Inflammatory macrophage (primary cell): ENCODE measurements at regions not wholly inside any gene's neighbourhood (a gene's known extent, or its start where the extent isn't known, plus 50 kb on each side); places are given as distances from the start of the nearest gene placed in this dataset.
"Not testable (repeated sequence)": the region's sequence is repeated elsewhere in the genome, so short reads cannot be mapped to it uniquely, and the experiment has no call there.

Experiments used
- DNase-seq, 2 donors: peaks; one replicate each; pipeline ENCODE4 v3.0.0-alpha.2; 2020 to 2022

GRCh38 chr6:103722683-103723082 is 1137.0 kb downstream of the HACE1 start:
- DNase-seq, result no peak

DNA sequence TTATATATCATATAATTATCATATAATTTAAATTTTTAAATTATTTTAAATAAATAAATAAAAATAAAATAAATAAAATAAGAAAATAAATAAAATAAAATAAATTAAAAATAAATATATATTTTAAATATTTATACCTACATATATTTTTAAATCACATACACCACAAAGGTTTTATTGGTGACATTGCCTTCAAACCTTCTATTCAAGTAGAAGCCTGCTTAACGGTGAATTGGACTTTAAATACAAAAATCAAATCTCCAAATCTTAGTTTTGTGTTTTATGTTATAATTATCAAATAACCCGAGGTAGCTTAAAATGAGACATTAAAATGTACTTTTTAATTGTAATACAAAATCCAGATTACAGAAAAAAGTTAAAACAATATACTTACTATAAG is 1137.8 kb downstream of the HACE1 start:
- no peak for DNase-seq

DNA sequence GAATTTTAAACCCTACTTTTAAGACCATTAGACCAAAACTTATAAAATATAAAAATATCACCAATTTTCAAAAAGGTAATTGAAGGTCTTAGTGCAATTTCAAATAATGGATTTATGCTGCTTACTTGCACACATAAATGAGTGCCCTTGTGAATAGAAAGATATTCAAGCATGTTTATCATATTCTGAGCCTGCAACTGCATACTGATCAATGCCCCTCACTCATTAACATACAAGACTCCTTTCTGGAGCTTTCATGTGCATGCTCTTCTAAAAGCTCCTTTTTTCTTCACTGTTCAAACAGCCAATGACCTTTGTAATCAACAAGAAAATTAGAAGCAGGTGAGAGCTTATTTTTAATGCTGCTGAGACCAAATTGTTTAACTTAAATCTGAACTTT is 1139.3 kb downstream of the HACE1 start:
- DNase-seq, result no peak

GRCh38 chr6:103719545-103719944 is 1140.2 kb downstream of the HACE1 start:
- no peak for DNase-seq

- DNase-seq, result no peak
Observed at GRCh38 chr6:103715269-103715668, 1144.5 kb downstream of the HACE1 start.

GRCh38 chr6:103709236-103709635 is 1150.5 kb downstream of the HACE1 start:
- not testable (repeated sequence) for DNase-seq

GRCh38 chr6:103707596-103708325 is 1152.0 kb downstream of the HACE1 start:
- no peak for DNase-seq

- DNase-seq, result no peak
Observed at GRCh38 chr6:103699769-103700168, 1160.0 kb downstream of the HACE1 start.

GRCh38 chr6:103687430-103687829 is 1172.3 kb downstream of the HACE1 start:
- DNase-seq, result no peak

- no peak for DNase-seq
Observed at GRCh38 chr6:103680116-103680515, 1179.6 kb downstream of the HACE1 start.

DNA sequence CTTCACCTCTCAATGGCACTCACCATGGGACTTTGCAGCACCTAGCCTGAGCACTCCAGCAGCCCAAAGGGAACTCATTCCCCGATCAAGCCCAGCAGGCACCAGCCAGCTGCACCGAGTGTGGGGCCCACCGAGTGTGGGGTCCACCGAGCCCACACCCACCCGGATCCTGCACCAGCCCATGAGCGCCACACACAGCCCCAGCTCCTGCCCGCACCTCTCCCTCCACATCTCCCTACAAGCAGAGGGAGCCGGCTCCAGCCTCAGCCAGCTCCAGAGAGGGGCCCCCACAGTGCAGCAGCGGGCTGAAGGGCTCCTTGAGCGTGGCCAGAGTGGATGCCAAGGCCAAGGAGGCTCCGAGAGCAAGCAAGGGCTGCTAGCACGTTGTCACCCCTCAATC is 1182.4 kb downstream of the HACE1 start:
- DNase-seq, result no peak

GRCh38 chr6:103675807-103676406 is 1183.8 kb downstream of the HACE1 start:
- DNase-seq, result no peak

GRCh38 chr6:103674790-103675189 is 1184.9 kb downstream of the HACE1 start:
- no peak for DNase-seq

GRCh38 chr6:103672169-103672568 is 1187.5 kb downstream of the HACE1 start:
- DNase-seq, result no peak

GRCh38 chr6:103629613-103630012 is 1230.1 kb downstream of the HACE1 start:
- no peak for DNase-seq

- DNase-seq, result no peak
Observed at GRCh38 chr6:103617642-103618041, 1242.1 kb downstream of the HACE1 start.

DNA sequence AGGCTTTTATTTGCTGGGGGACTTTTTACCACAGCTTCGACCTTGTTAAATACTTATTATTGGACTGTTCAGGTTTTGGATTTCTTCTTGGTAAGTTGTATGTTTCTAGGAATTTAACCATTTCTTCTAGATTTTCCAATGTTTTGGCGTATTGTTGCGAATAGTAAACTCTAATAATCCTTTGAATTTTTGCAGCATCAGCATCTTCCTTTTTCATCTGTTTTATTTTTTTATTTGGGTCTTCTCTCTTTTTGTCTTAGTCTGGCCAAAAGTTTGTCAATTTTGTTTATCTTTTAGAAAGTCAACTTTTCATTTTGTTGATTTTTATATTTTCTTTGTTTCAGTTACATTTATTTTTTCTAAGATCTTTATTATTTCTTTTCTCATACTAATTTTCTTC is 1272.0 kb downstream of the HACE1 start:
- no peak for DNase-seq

DNA sequence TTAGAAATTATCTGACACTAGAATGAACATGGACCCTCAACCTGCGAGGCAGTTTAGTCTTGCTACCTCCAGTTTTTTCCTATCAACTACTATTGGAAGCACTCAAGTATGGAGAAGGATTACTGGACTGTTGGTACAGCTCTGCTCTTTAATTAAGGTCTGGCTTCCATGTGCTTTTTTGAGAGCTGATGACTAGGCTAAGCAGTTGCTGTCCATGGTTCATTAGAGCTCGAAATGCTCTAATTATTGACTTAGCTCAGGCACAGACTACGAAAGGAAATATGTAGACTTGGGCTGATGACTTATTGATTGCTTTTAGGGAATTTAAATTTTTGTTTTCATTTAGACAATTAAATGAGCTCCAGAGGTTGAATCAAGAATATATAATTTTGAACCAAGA is 1281.6 kb downstream of the HACE1 start:
- DNase-seq, result no peak

DNA sequence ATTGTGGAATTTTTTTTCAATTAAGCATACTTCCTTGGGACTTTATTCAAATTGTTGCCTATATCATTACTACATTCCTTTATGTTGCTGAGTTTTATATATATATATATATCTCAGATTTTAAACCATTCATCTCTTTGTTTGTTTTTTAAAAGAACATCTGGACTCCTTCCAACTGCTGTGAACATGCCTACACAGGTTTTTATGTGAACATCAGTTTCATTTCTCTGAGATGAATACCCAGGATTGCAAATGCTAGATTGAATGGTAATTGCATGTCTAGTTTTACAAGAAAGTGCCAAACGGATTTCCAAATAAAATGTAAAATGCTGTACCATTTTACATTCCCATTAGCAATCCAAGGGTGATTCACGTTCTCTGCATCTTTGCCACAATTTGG is 1289.3 kb downstream of the HACE1 start:
- DNase-seq, result no peak

DNA sequence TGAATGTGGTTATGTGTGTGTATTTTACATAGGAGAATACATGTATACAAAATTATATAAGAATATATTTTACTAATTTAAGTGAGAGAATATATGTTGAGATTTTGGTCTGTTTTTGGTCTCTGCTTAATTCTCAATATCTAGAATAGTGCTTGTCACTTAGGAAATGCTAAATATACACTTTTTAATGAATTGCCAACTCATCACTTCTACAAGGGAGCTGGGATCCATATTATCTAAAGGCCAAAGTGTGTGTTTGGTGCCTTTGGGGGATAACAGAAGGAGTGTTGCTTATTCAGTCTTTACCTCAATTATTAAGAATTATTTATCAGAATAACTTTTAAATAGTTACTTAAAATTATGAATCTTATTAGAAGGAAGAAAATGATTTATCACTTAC is 1304.8 kb downstream of the HACE1 start:
- no peak for DNase-seq

- no peak for DNase-seq
Observed at GRCh38 chr6:103538381-103538780, 1321.3 kb downstream of the HACE1 start.

- DNase-seq, result no peak
Observed at GRCh38 chr6:103534814-103535213, 1324.9 kb downstream of the HACE1 start.

DNA sequence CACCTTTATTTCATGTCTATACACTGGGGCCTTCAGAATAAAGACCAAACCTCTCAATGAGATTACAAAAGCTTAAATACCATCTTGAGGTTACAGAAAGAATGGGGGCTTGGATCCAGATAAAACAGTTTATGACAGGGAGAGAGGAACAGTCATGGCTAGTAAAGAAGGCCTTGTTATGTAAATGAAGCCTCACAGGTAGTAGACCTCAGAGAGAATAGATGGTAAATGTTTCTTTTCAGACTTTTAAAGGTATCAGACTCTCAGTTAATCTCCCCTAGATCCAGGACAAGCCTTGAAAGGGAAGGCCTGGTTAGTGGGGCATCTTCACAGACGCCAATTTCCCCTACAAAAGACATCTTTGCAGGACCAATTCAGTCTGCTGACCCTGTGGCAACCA is 1325.6 kb downstream of the HACE1 start:
- no peak for DNase-seq

DNA sequence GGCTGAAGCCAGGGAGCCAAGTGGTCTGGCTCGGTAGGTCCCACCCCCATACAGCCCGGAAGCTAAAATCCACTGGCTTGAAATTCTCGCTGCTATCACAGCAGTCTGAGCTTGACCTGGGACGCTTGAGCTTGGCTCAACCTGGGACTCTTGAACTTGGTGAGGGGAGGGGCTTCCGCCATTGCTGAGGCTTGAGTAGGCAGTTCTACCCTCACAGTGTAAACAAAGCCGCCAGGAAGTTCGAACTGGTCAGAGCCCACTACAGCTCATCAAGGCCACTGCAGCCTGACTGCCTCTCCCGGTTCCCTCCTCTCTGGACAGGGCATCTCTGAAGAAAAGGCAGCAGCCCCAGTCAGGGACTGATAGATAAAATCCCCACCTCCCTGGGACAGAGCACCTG is 1337.7 kb downstream of the HACE1 start:
- no peak for DNase-seq

DNA sequence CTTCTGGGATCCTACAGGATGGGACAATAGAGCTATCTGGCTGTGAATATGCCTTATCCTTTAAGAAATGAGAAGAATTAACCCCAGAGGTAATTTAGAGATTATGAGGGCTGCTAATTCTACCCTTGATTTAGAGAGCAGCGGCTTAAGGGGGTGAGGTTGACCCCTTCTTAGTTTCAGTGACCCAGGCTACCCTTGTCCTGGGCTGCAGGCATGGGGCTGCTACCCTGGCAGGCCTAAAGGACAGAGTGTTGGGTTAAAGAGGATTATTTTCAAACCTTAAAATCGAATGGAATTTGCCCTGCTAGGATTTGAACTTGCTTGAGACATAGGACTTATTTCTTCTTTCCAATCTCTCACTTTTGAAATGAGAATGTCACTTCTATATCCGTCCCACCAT is 1343.4 kb downstream of the HACE1 start:
- no peak for DNase-seq
